ENCODE measurements at regions not wholly inside any gene's neighbourhood (a gene's known extent, or its start where the extent isn't known, plus 50 kb on each side); places are given as distances from the start of the nearest gene placed in this dataset.

GRCh38 chr12:68452078-68452715 lies 120.0 kb upstream of the MDM1 start:
- TF ChIP-seq, protein P1, sequence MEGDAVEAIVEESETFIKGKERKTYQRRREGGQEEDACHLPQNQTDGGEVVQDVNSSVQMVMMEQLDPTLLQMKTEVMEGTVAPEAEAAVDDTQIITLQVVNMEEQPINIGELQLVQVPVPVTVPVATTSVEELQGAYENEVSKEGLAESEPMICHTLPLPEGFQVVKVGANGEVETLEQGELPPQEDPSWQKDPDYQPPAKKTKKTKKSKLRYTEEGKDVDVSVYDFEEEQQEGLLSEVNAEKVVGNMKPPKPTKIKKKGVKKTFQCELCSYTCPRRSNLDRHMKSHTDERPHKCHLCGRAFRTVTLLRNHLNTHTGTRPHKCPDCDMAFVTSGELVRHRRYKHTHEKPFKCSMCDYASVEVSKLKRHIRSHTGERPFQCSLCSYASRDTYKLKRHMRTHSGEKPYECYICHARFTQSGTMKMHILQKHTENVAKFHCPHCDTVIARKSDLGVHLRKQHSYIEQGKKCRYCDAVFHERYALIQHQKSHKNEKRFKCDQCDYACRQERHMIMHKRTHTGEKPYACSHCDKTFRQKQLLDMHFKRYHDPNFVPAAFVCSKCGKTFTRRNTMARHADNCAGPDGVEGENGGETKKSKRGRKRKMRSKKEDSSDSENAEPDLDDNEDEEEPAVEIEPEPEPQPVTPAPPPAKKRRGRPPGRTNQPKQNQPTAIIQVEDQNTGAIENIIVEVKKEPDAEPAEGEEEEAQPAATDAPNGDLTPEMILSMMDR (IDR thresholded peaks at IDR 0.05 in 8 of 11, conservative IDR thresholded peaks at IDR 0.05 in 3 of 11) = no peak
- TF ChIP-seq POLR2A (IDR thresholded peaks at IDR 0.05) = no peak
- TF ChIP-seq POLR2AphosphoS5 (IDR thresholded peaks at IDR 0.05) = no peak
